Cardiac muscle cell (in vitro differentiated cells and primary cell): ENCODE measurements at regions not wholly inside any gene's neighbourhood (a gene's known extent, or its start where the extent isn't known, plus 50 kb on each side); places are given as distances from the start of the nearest gene placed in this dataset.

Experiments
- DNase-seq, 2 donors: peaks; one replicate each; pipeline versions ENCODE4 v3.0.0 to v3.0.0-alpha.2; 2010 to 2017; ENCODE audit warnings: low read depth in 1 of 2, low spot score in 1 of 2
- H3K27ac ChIP-seq: fragments of 200-600 bp; sonication (generic); 2 replicates; pipeline ENCODE4 v1.5.1; 2016
- H3K27me3 ChIP-seq: fragments of 200-600 bp; sonication (generic); 2 replicates; pipeline ENCODE4 v1.6.0; 2016; ENCODE audit warnings: control low read depth
- H3K36me3 ChIP-seq: fragments of 200-600 bp; sonication (generic); 2 replicates; pipeline ENCODE4 v1.5.1; 2016; ENCODE audit warnings: control low read depth
- H3K4me1 ChIP-seq: fragments of 200-600 bp; sonication (generic); 2 replicates; pipeline ENCODE4 v1.8.1; 2017; ENCODE audit warnings: low read depth, mild to moderate bottlenecking, mixed run types
- H3K4me3 ChIP-seq: fragments of 200-600 bp; sonication (generic); 2 replicates; pipeline ENCODE4 v1.5.1; 2016; ENCODE audit warnings: mild to moderate bottlenecking
- H3K9me3 ChIP-seq: fragments of 200-600 bp; sonication (generic); 2 replicates; pipeline ENCODE4 v1.5.1; 2017; ENCODE audit warnings: low read depth, mild to moderate bottlenecking, control low read depth
- TF ChIP-seq, protein P1 (sequence below): IDR thresholded peaks from 2 replicates; pipeline ENCODE4 v1.5.1; 2012; ENCODE audit warnings: low read depth, mild to moderate bottlenecking, low read length

DNA sequence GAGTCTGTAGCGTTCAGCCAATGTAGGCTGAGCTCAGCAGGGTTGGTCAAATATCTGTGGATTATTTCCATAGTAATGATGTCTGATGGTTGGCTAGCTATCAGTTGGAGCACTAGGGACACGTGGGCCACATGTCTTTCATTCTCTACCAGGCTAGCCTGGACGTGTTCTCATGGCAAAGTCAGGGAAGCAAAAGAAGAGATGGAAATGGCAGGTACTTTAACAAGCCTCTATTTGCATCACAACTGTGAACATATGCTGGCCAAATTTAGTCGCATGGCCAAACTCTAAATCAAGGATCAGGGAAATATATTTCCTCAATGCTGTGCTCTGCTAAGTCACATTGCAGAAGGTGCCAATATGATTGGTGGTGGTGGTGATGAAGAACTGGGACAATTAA, 371.6 kb upstream of the CHST9 start:
- no peak overlapping the region for H3K27ac ChIP-seq
- DNase-seq = no peak
- TF ChIP-seq, protein P1, sequence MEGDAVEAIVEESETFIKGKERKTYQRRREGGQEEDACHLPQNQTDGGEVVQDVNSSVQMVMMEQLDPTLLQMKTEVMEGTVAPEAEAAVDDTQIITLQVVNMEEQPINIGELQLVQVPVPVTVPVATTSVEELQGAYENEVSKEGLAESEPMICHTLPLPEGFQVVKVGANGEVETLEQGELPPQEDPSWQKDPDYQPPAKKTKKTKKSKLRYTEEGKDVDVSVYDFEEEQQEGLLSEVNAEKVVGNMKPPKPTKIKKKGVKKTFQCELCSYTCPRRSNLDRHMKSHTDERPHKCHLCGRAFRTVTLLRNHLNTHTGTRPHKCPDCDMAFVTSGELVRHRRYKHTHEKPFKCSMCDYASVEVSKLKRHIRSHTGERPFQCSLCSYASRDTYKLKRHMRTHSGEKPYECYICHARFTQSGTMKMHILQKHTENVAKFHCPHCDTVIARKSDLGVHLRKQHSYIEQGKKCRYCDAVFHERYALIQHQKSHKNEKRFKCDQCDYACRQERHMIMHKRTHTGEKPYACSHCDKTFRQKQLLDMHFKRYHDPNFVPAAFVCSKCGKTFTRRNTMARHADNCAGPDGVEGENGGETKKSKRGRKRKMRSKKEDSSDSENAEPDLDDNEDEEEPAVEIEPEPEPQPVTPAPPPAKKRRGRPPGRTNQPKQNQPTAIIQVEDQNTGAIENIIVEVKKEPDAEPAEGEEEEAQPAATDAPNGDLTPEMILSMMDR = no peak

DNA sequence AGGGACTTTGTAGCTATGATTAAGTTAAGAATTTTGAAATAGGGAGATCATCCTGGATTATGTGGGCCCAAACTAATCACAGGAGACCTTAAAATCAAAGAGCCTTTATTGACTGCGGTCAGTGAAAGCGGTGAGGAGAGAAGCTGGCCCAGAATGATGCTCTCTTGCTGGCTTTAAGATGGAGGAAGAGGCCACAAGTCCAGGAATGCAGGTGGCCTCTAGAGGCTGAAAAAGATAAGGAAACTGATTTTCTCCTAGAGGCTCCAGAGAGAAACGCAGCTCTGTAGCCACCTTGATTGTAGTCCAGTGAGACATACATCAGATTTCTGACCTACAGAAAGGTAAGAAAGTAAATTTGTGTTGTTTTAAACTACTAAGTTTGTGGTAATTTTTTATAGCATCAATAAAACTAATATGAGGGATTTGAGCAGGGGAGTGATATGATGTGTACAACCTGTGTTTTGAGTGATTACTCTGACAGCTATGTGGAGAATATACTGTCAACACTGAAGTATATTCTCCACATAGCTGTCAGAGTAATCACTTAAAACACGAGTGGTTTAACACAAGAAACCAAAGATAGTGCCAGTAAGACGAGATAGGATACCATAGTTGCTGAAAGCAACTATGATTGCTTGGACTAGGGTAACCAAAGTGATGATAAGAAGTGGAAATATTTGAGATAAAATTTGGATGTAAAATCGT, 364.4 kb upstream of the CHST9 start:
- Histone ChIP-seq H3K4me3 (no peak overlapping the region), H3K27me3 (peaks cover 4% of the 10 kb centered on the region), H3K9me3 (no peaks in the 10 kb centered on the region), H3K36me3 (no peaks in the 10 kb centered on the region), H3K27ac (no peak overlapping the region), H3K4me1 (no peaks in the 10 kb centered on the region)
- DNase-seq = no peak
- TF ChIP-seq, protein P1 = no peak

More for the DNA sequence above, 371.6 kb upstream of the CHST9 start:
- Histone ChIP-seq H3K4me3 (no peak overlapping the region), H3K4me1 (peaks cover 31% of the 10 kb centered on the region), H3K27me3 (no peaks in the 10 kb centered on the region), H3K36me3 (no peaks in the 10 kb centered on the region), H3K9me3 (no peaks in the 10 kb centered on the region)

- Histone ChIP-seq H3K4me1 (no peaks in the 10 kb centered on the region), H3K27ac (no peak overlapping the region), H3K9me3 (no peaks in the 10 kb centered on the region), H3K4me3 (no peak overlapping the region), H3K36me3 (no peaks in the 10 kb centered on the region), H3K27me3 (peaks cover 14% of the 10 kb centered on the region)
- no peak for DNase-seq
- TF ChIP-seq, protein P1 = no peak
Observed at GRCh38 chr18:27546991-27547390, 361.9 kb upstream of the CHST9 start.

- Histone ChIP-seq H3K27ac (no peak overlapping the region), H3K9me3 (no peaks in the 10 kb centered on the region), H3K27me3 (peaks cover 11% of the 10 kb centered on the region), H3K4me1 (peaks cover 19% of the 10 kb centered on the region), H3K4me3 (no peak overlapping the region), H3K36me3 (no peaks in the 10 kb centered on the region)
- no peak for DNase-seq
- TF ChIP-seq, protein P1 = no peak
Observed at GRCh38 chr18:27544206-27544605, 359.1 kb upstream of the CHST9 start.

- H3K27ac ChIP-seq = no peak overlapping the region
- H3K4me1 ChIP-seq = peaks cover 28% of the 10 kb centered on the region
- H3K4me3 ChIP-seq = no peak overlapping the region
- no peaks in the 10 kb centered on the region for H3K9me3 ChIP-seq
- no peak for DNase-seq
- H3K27me3 ChIP-seq = peaks cover 11% of the 10 kb centered on the region
- TF ChIP-seq, protein P1 = no peak
- H3K36me3 ChIP-seq = no peaks in the 10 kb centered on the region
Observed at GRCh38 chr18:27541293-27541692, 356.2 kb upstream of the CHST9 start.

DNA sequence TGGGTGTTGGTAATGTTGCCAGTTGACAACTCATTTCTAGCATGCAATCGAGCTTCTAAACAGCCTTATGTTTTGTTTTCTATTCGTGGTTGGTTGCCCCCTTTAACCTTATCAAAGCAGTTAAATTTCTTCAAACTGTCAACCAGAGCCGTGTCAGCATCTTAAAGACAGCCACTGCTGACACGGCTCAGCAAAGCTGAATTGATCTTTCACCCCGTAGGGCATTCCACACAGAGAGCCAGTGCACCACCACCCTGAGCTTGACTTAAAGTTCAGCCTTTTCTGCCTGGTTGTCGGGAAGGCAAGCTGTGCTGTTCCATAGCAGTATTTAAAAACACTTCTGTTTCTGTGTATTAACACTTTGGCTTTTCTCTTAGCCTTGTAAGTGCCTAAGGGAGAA, 355.0 kb upstream of the CHST9 start:
- peaks cover 11% of the 10 kb centered on the region for H3K27me3 ChIP-seq
- peak in 1 of 2 donors; percentile 63 for DNase-seq
- no peaks in the 10 kb centered on the region for H3K36me3 ChIP-seq
- peak overlapping the region; percentile 67 for H3K27ac ChIP-seq
- H3K9me3 ChIP-seq = no peaks in the 10 kb centered on the region
- peaks cover 28% of the 10 kb centered on the region for H3K4me1 ChIP-seq
- peak overlapping the region; percentile 3 for H3K4me3 ChIP-seq
- TF ChIP-seq, protein P1 = no peak
